HepG2 (cell line): ENCODE measurements at regions not wholly inside any gene's neighbourhood (a gene's known extent, or its start where the extent isn't known, plus 50 kb on each side); places are given as distances from the start of the nearest gene placed in this dataset.

Source experiments
- ATAC-seq: fragments of 200-7000 bp; cut with Tn5 transposase; 3 replicates; pipeline ENCODE4 v1.9.1; 2020; ENCODE audit warnings: mild to moderate bottlenecking, moderate library complexity
- BruUV-seq: library from RNA; stranded (reverse); fragments of 400-500 nt; replicated peaks from 2 replicates; lab custom pipeline; 2021; lab: Mats Ljungman, UMichigan
- CTCF ChIA-PET: fragments of 300-600 bp; formaldehyde crosslinking; extraction: SDS; loops from one replicate; lab custom pipeline; 2021; ENCODE audit warnings: low total read pairs, inconsistent platforms, low intra/inter-chr PET ratio; lab: Yijun Ruan, JAX
- POLR2A ChIA-PET: fragments of 350-600 bp; sonication (Branson Sonifier 250); formaldehyde crosslinking; loops from one replicate; lab custom pipeline; 2020; ENCODE audit warnings: antibody characterized with exemption, inconsistent platforms; lab: Yijun Ruan, JAX
- DNase-seq: peaks from one replicate; pipeline ENCODE4 v3.0.0-alpha.2; 2015; ENCODE audit warnings: low spot score
- FAIRE-seq: peaks from 3 replicates; lab custom pipeline; 2011; peaks lifted over from hg19 to GRCh38; lab: Jason Lieb, UNC
- H2AFZ ChIP-seq: one replicate; pipeline ENCODE4 v1.6.1; 2011; ENCODE audit warnings: low read length, inconsistent platforms
- H3K27ac ChIP-seq: fragments of 300-600 bp; 3 replicates; pipeline ENCODE4 v1.8.0; 2011; ENCODE audit warnings: mixed run types, mild to moderate bottlenecking, mixed read lengths, low read length, inconsistent platforms; ENCODE audit not compliant: insufficient read depth; ENCODE audit errors: extremely low read length
- H3K27me3 ChIP-seq, 2 experiments: fragments of 200-600 bp in 1 of 2; 2 replicates in 1 of 2; 3 replicates in 1 of 2; pipeline versions ENCODE4 v1.6.0 to v1.8.0; 2011; ENCODE audit warnings: low read length in 2 of 2, mild to moderate bottlenecking in 2 of 2, moderate library complexity in 2 of 2, inconsistent platforms in 1 of 2; ENCODE audit not compliant: insufficient read depth in 2 of 2, control insufficient read depth in 1 of 2
- H3K36me3 ChIP-seq, 2 experiments: fragments of 200-600 bp in 1 of 2; replicated peaks in 1 of 2; 2 replicates in 1 of 2; 3 replicates in 1 of 2; pipeline versions ENCODE4 v1.5.1 to v1.8.0; 2011; ENCODE audit warnings: low read length in 2 of 2, inconsistent platforms in 1 of 2; ENCODE audit not compliant: insufficient read depth in 2 of 2, control insufficient read depth in 1 of 2
- H3K4me1 ChIP-seq: 2 replicates; pipeline ENCODE4 v1.5.1; 2012; ENCODE audit warnings: low read length, inconsistent platforms; ENCODE audit not compliant: insufficient read depth
- H3K4me2 ChIP-seq: 2 replicates; pipeline ENCODE4 v1.6.0; 2011; ENCODE audit warnings: low read depth, low read length, inconsistent platforms
- H3K4me3 ChIP-seq, 3 experiments: fragments of 200-600 bp in 1 of 3; sonication (generic), shearing (Covaris generic) in 1 of 3; replicated peaks in 1 of 3; 2 replicates each; pipeline ENCODE4 v1.5.1; 2011 to 2016; ENCODE audit warnings: low read length in 3 of 3, inconsistent platforms in 2 of 3, low read depth in 2 of 3, mild to moderate bottlenecking in 2 of 3, control low read depth in 1 of 3, mixed read lengths in 1 of 3; ENCODE audit not compliant: insufficient read depth in 1 of 3
- H3K79me2 ChIP-seq: one replicate; pipeline ENCODE4 v1.6.1; 2011; ENCODE audit warnings: low read length, inconsistent platforms; ENCODE audit not compliant: insufficient read depth
- H3K9ac ChIP-seq: 2 replicates; pipeline ENCODE4 v1.6.0; 2011; ENCODE audit warnings: mild to moderate bottlenecking, low read depth, low read length, inconsistent platforms; ENCODE audit not compliant: insufficient read depth
- H3K9me3 ChIP-seq: 2 replicates; pipeline ENCODE4 v1.5.1; 2012; ENCODE audit warnings: mild to moderate bottlenecking, low read length
- H4K20me1 ChIP-seq: 2 replicates; pipeline ENCODE4 v1.6.0; 2011; ENCODE audit warnings: inconsistent platforms, mild to moderate bottlenecking, low read length, moderate library complexity; ENCODE audit not compliant: insufficient read depth
- ARHGAP35 ChIP-seq: sonication (generic); formaldehyde crosslinking; IDR thresholded peaks from 2 replicates; pipeline ENCODE4 v1.9.0; 2022; ENCODE audit warnings: mild to moderate bottlenecking, inconsistent platforms, moderate library complexity, missing genetic modification reagents, borderline replicate concordance
- CBX1 ChIP-seq: IDR thresholded peaks from one replicate; pipeline ENCODE4 v1.6.1; 2016; ENCODE audit warnings: antibody characterized with exemption, low read depth
- FOXJ3 ChIP-seq: sonication (generic); formaldehyde crosslinking; IDR thresholded peaks from 2 replicates; pipeline ENCODE4 v1.4.0; 2020; ENCODE audit warnings: missing genetic modification reagents, mild to moderate bottlenecking, borderline replicate concordance
- NKX3-1 ChIP-seq: sonication (generic); formaldehyde crosslinking; IDR thresholded peaks from 2 replicates; pipeline ENCODE4 v1.5.0; 2020; ENCODE audit warnings: missing genetic modification reagents
- PCBP2 ChIP-seq: fragments of 200-400 bp; formaldehyde crosslinking; optimal IDR thresholded peaks from 2 replicates; pipeline ENCODE3; 2018; ENCODE audit warnings: low read length, low read depth; ENCODE audit not compliant: poor library complexity, severe bottlenecking
- SMAD3 ChIP-seq: sonication (generic); formaldehyde crosslinking; IDR thresholded peaks from 2 replicates; pipeline ENCODE4 v1.4.0; 2020; ENCODE audit warnings: missing genetic modification reagents
- SMC3 ChIP-seq: IDR thresholded peaks from 2 replicates; pipeline ENCODE4 v1.6.1; 2011; ENCODE audit warnings: low read length, improper control_type of control experiment
- ZBTB42 ChIP-seq: sonication (generic); formaldehyde crosslinking; IDR thresholded peaks from 2 replicates; pipeline ENCODE4 v1.5.0; 2020; ENCODE audit warnings: mild to moderate bottlenecking, missing genetic modification reagents
- ZFP36 ChIP-seq: fragments of 150-350 bp; IDR thresholded peaks from 2 replicates; pipeline ENCODE4 v1.6.1; 2018; ENCODE audit warnings: borderline replicate concordance, low read length, low read depth; ENCODE audit not compliant: partially characterized antibody
- ZNF326 ChIP-seq: sonication (generic); formaldehyde crosslinking; IDR thresholded peaks from 2 replicates; pipeline ENCODE4 v1.4.0; 2020; ENCODE audit warnings: missing genetic modification reagents, borderline replicate concordance
- ZNF44 ChIP-seq: sonication (generic); formaldehyde crosslinking; IDR thresholded peaks from 2 replicates; pipeline ENCODE4 v1.5.1; 2020; ENCODE audit warnings: mild to moderate bottlenecking, missing genetic modification reagents
- ZNF446 ChIP-seq: sonication (generic); formaldehyde crosslinking; IDR thresholded peaks from 2 replicates; pipeline ENCODE4 v1.5.0; 2020; ENCODE audit warnings: mild to moderate bottlenecking, missing genetic modification reagents
- in situ Hi-C: cut with HindIII; loops from 2 replicates; pipeline ENCODE4 v1.10.0; 2017; ENCODE audit warnings: low pct_unique_long_range_greater_than_20kb; ENCODE audit not compliant: extremely low pct_ligation_motif_present
- intact Hi-C: fragments of 100-400 bp; cut with micrococcal nuclease; formaldehyde crosslinking; loops from one replicate; pipeline ENCODE4 v1.10.0; 2022; ENCODE audit not compliant: unreplicated experiment
- TF ChIP-seq, protein P1 (sequence below): sonication (generic); formaldehyde crosslinking; conservative IDR thresholded peaks from 2 replicates; pipeline ENCODE4 v1.8.1; 2023; ENCODE audit warnings: missing genetic modification reagents
- TF ChIP-seq, protein P2 (sequence below): sonication (generic); formaldehyde crosslinking; IDR thresholded peaks from 2 replicates; pipeline ENCODE4 v1.4.0; 2020; ENCODE audit warnings: missing genetic modification reagents
- TF ChIP-seq, protein P3 (sequence below): sonication (generic); formaldehyde crosslinking; IDR thresholded peaks from 2 replicates; pipeline ENCODE4 v1.4.0; 2020; ENCODE audit warnings: low read depth, mild to moderate bottlenecking, missing genetic modification reagents

DNA sequence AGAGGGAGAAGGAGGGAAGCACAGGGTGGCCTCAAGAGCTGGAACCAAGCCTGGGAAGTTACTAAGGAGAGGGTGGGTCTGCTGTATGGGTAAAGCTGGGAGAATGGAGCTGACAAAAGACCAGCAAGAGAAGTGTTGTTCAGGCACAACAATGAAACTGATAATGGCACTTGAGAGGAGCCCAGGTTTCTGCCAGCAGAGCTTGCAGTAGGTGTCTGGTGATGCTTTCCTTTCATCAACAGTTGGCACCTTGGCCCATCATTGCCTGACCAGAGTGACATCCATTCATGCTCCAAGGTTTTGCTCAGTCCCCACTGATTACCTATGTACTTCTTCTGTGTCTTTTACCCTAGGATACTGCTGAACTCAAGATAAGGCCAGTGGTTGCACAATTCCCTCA is 92.9 kb upstream of the CXCR4 start:
- ChIA-PET CTCF (no interaction called here), POLR2A (no interaction called here)
- in situ Hi-C loops: no loop called here
- Histone ChIP-seq H3K36me3 (no peaks in the 10 kb centered on the region), H4K20me1 (no peaks in the 10 kb centered on the region), H3K27me3 (peaks cover 0 to 6% of the 10 kb centered on the region in 2 experiments; a peak in 1 of 5 replicates), H3K9ac (no peak overlapping the region), H3K4me2 (no peak overlapping the region), H3K4me3 (no peak overlapping the region), H3K4me1 (no peaks in the 10 kb centered on the region), H3K9me3 (no peaks in the 10 kb centered on the region), H3K27ac (no peak overlapping the region), H3K79me2 (no peaks in the 10 kb centered on the region), H2AFZ (no peak overlapping the region)
- no peak for DNase-seq
- no peak for FAIRE-seq
- no peak for TF ChIP-seq ZFP36
- TF ChIP-seq FOXJ3 (CRISPR knock-in tag): no peak
- no peak for TF ChIP-seq ZNF446 (CRISPR knock-in tag)
- TF ChIP-seq, protein P1, sequence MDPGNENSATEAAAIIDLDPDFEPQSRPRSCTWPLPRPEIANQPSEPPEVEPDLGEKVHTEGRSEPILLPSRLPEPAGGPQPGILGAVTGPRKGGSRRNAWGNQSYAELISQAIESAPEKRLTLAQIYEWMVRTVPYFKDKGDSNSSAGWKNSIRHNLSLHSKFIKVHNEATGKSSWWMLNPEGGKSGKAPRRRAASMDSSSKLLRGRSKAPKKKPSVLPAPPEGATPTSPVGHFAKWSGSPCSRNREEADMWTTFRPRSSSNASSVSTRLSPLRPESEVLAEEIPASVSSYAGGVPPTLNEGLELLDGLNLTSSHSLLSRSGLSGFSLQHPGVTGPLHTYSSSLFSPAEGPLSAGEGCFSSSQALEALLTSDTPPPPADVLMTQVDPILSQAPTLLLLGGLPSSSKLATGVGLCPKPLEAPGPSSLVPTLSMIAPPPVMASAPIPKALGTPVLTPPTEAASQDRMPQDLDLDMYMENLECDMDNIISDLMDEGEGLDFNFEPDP (CRISPR knock-in tag): no peak
- no peak for TF ChIP-seq SMAD3 (CRISPR knock-in tag)
- TF ChIP-seq, protein P2, sequence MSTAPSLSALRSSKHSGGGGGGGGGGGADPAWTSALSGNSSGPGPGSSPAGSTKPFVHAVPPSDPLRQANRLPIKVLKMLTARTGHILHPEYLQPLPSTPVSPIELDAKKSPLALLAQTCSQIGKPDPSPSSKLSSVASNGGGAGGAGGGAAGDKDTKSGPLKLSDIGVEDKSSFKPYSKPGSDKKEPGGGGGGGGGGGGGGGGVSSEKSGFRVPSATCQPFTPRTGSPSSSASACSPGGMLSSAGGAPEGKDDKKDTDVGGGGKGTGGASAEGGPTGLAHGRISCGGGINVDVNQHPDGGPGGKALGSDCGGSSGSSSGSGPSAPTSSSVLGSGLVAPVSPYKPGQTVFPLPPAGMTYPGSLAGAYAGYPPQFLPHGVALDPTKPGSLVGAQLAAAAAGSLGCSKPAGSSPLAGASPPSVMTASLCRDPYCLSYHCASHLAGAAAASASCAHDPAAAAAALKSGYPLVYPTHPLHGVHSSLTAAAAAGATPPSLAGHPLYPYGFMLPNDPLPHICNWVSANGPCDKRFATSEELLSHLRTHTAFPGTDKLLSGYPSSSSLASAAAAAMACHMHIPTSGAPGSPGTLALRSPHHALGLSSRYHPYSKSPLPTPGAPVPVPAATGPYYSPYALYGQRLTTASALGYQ: no peak
- no peak for TF ChIP-seq NKX3-1 (CRISPR knock-in tag)
- no peak for TF ChIP-seq PCBP2
- TF ChIP-seq, protein P3, sequence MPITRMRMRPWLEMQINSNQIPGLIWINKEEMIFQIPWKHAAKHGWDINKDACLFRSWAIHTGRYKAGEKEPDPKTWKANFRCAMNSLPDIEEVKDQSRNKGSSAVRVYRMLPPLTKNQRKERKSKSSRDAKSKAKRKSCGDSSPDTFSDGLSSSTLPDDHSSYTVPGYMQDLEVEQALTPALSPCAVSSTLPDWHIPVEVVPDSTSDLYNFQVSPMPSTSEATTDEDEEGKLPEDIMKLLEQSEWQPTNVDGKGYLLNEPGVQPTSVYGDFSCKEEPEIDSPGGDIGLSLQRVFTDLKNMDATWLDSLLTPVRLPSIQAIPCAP (CRISPR knock-in tag): no peak
- no peak for TF ChIP-seq ARHGAP35 (CRISPR knock-in tag)
- TF ChIP-seq ZNF326: no peak
- TF ChIP-seq CBX1: no peak
- TF ChIP-seq ZNF44 (CRISPR knock-in tag): no peak
- TF ChIP-seq ZBTB42: no peak
- no peak for TF ChIP-seq SMC3
- BruUV-seq: no TSS peak
- intact Hi-C loops: no loop called here
- ATAC-seq: no peak
